HG03139 (cell line): ENCODE measurements at regions not wholly inside any gene's neighbourhood (a gene's known extent, or its start where the extent isn't known, plus 50 kb on each side); places are given as distances from the start of the nearest gene placed in this dataset.

Source experiments
- ATAC-seq: cut with Tn5 transposase; IDR thresholded peaks from one replicate; pipeline ENCODE4 v1.9.1; 2021; ENCODE audit not compliant: unreplicated experiment

GRCh38 chr11:26078231-26078821 lies 253.6 kb upstream of the ANO3 start:
- ATAC-seq: no peak

GRCh38 chr11:26084313-26084712 lies 247.6 kb upstream of the ANO3 start:
- ATAC-seq: no peak

- ATAC-seq: no peak
These were observed 245.9 kb upstream of the ANO3 start for GRCh38 chr11:26086028-26086427.

GRCh38 chr11:26087120-26087935 lies 244.6 kb upstream of the ANO3 start:
- ATAC-seq: peak; percentile 96

- ATAC-seq: no peak
These were observed 243.5 kb upstream of the ANO3 start for GRCh38 chr11:26088391-26088790.

GRCh38 chr11:26090651-26091050 lies 241.3 kb upstream of the ANO3 start:
- ATAC-seq: no peak

- ATAC-seq: no peak
These were observed 238.7 kb upstream of the ANO3 start for GRCh38 chr11:26093206-26093605.

GRCh38 chr11:26095340-26095739 lies 236.6 kb upstream of the ANO3 start:
- no peak for ATAC-seq

GRCh38 chr11:26096451-26096850 lies 235.5 kb upstream of the ANO3 start:
- ATAC-seq: no peak

GRCh38 chr11:26102325-26102724 lies 229.6 kb upstream of the ANO3 start:
- ATAC-seq: no peak

- no peak for ATAC-seq
These were observed 226.0 kb upstream of the ANO3 start for GRCh38 chr11:26105762-26106423.

- ATAC-seq: no peak
These were observed 225.2 kb upstream of the ANO3 start for GRCh38 chr11:26106726-26107125.

GRCh38 chr11:26109658-26110368 lies 222.1 kb upstream of the ANO3 start:
- ATAC-seq: no peak

- no peak for ATAC-seq
These were observed 219.7 kb upstream of the ANO3 start for GRCh38 chr11:26112264-26112663.

GRCh38 chr11:26121466-26121865 lies 210.5 kb upstream of the ANO3 start:
- no peak for ATAC-seq

GRCh38 chr11:26126741-26127140 lies 205.2 kb upstream of the ANO3 start:
- no peak for ATAC-seq

GRCh38 chr11:26127336-26127735 lies 204.6 kb upstream of the ANO3 start:
- ATAC-seq: no peak

GRCh38 chr11:26131406-26131805 lies 200.5 kb upstream of the ANO3 start:
- no peak for ATAC-seq

GRCh38 chr11:26134053-26134452 lies 197.9 kb upstream of the ANO3 start:
- no peak for ATAC-seq

- no peak for ATAC-seq
These were observed 197.2 kb upstream of the ANO3 start for GRCh38 chr11:26134481-26135355.

- ATAC-seq: no peak
These were observed 194.3 kb upstream of the ANO3 start for GRCh38 chr11:26137651-26138050.
